Epidermal melanocyte (primary cell): ENCODE measurements at regions not wholly inside any gene's neighbourhood (a gene's known extent, or its start where the extent isn't known, plus 50 kb on each side); places are given as distances from the start of the nearest gene placed in this dataset.
"Not testable (repeated sequence)": the region's sequence is repeated elsewhere in the genome, so short reads cannot be mapped to it uniquely, and the experiment has no call there.

Experiments used
- DNase-seq: peaks from one replicate; pipeline ENCODE4 v3.0.0; 2011; ENCODE audit warnings: low spot score; ENCODE audit not compliant: insufficient read length

- no peak for DNase-seq
These were observed 52.0 kb upstream of the BMP2 start for GRCh38 chr20:6715401-6715941.

- DNase-seq, result no peak
These were observed 53.2 kb upstream of the BMP2 start for GRCh38 chr20:6714279-6714711.

GRCh38 chr20:6711951-6712649, 55.4 kb upstream of the BMP2 start:
- no peak for DNase-seq

GRCh38 chr20:6709910-6710595, 57.4 kb upstream of the BMP2 start:
- DNase-seq, result no peak

- DNase-seq, result no peak
These were observed 59.5 kb upstream of the BMP2 start for GRCh38 chr20:6708010-6708409.

GRCh38 chr20:6707321-6707831, 60.1 kb upstream of the BMP2 start:
- DNase-seq, result no peak

- no peak for DNase-seq
These were observed 61.4 kb upstream of the BMP2 start for GRCh38 chr20:6705926-6706548.

GRCh38 chr20:6705106-6705766, 62.2 kb upstream of the BMP2 start:
- no peak for DNase-seq

GRCh38 chr20:6704132-6704861, 63.2 kb upstream of the BMP2 start:
- no peak for DNase-seq

- DNase-seq, result no peak
These were observed 63.8 kb upstream of the BMP2 start for GRCh38 chr20:6703656-6704055.

- no peak for DNase-seq
These were observed 64.4 kb upstream of the BMP2 start for GRCh38 chr20:6703047-6703446.

GRCh38 chr20:6702144-6702543, 65.3 kb upstream of the BMP2 start:
- DNase-seq, result no peak

- no peak for DNase-seq
These were observed 66.7 kb upstream of the BMP2 start for GRCh38 chr20:6700563-6701329.

- no peak for DNase-seq
These were observed 67.4 kb upstream of the BMP2 start for GRCh38 chr20:6699921-6700562.

GRCh38 chr20:6698723-6699122, 68.8 kb upstream of the BMP2 start:
- no peak for DNase-seq

- DNase-seq, result no peak
These were observed 69.4 kb upstream of the BMP2 start for GRCh38 chr20:6698056-6698455.

GRCh38 chr20:6697228-6697972, 70.1 kb upstream of the BMP2 start:
- no peak for DNase-seq

- no peak for DNase-seq
These were observed 71.5 kb upstream of the BMP2 start for GRCh38 chr20:6696001-6696400.

- not testable (repeated sequence) for DNase-seq
These were observed 73.7 kb upstream of the BMP2 start for GRCh38 chr20:6693808-6694198.
